22Rv1 (cell line): ENCODE measurements at regions not wholly inside any gene's neighbourhood (a gene's known extent, or its start where the extent isn't known, plus 50 kb on each side); places are given as distances from the start of the nearest gene placed in this dataset.

ENCODE experiments used
- ZFX ChIP-seq: fragments of 450-650 bp; IDR thresholded peaks from 2 replicates; pipeline ENCODE4 v1.6.1; 2017; ENCODE audit warnings: antibody characterized with exemption, borderline replicate concordance
- TF ChIP-seq, protein P1 (sequence below): fragments of 450-650 bp; IDR thresholded peaks from 2 replicates; pipeline ENCODE4 v1.5.1; 2017; ENCODE audit warnings: mild to moderate bottlenecking

DNA sequence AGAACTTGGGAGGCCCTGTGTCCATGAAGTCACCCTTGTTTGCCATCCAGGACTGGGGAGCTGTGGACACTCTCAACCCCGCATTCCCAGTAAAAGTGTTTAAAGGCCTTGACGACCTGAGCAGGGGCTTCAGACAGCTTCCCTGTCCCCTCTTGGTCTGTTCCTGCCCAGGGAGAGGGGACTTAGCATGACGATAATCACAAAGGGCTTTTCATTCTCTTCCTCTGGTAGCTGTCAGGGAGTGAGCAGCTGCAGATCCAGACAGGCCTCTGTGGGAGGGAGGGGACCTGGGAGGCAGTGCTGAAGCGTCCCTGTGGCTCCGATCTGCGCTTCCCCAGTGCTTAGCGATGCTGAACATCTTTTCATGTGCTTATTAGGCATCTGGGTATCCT is 77.8 kb upstream of the HS6ST1 start:
- TF ChIP-seq, protein P1, sequence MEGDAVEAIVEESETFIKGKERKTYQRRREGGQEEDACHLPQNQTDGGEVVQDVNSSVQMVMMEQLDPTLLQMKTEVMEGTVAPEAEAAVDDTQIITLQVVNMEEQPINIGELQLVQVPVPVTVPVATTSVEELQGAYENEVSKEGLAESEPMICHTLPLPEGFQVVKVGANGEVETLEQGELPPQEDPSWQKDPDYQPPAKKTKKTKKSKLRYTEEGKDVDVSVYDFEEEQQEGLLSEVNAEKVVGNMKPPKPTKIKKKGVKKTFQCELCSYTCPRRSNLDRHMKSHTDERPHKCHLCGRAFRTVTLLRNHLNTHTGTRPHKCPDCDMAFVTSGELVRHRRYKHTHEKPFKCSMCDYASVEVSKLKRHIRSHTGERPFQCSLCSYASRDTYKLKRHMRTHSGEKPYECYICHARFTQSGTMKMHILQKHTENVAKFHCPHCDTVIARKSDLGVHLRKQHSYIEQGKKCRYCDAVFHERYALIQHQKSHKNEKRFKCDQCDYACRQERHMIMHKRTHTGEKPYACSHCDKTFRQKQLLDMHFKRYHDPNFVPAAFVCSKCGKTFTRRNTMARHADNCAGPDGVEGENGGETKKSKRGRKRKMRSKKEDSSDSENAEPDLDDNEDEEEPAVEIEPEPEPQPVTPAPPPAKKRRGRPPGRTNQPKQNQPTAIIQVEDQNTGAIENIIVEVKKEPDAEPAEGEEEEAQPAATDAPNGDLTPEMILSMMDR = no peak
- no peak for TF ChIP-seq ZFX
